GM19455 (cell line): ENCODE measurements at regions not wholly inside any gene's neighbourhood (a gene's known extent, or its start where the extent isn't known, plus 50 kb on each side); places are given as distances from the start of the nearest gene placed in this dataset.
"Not testable (repeated sequence)": the region's sequence is repeated elsewhere in the genome, so short reads cannot be mapped to it uniquely, and the experiment has no call there.

Experiments
- ATAC-seq: cut with Tn5 transposase; IDR thresholded peaks from one replicate; pipeline ENCODE4 v1.9.1; 2021; ENCODE audit not compliant: unreplicated experiment

DNA sequence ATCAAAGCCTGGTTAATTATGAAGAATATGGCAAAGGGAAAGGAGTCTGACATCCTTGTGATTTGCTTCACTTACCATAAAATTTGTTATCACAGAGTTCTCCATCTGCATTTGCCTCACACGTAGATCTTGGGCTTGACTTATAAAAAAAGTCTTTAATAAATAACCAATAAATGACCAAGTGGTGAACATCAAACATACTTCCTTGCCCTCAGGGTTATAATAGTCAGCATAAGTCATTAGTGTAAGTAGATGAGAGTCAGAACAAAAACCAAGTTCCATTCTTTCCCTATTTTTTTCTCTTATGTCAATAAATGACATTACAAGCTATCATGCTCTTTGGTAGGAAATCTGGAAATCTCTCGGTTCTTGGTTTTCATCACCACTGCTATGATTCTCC lies 635.4 kb upstream of the ATXN7L3B start:
- no peak for ATAC-seq

GRCh38 chr12:73906757-73907156 lies 630.9 kb upstream of the ATXN7L3B start:
- ATAC-seq: no peak

GRCh38 chr12:73935817-73936216 lies 601.8 kb upstream of the ATXN7L3B start:
- no peak for ATAC-seq

DNA sequence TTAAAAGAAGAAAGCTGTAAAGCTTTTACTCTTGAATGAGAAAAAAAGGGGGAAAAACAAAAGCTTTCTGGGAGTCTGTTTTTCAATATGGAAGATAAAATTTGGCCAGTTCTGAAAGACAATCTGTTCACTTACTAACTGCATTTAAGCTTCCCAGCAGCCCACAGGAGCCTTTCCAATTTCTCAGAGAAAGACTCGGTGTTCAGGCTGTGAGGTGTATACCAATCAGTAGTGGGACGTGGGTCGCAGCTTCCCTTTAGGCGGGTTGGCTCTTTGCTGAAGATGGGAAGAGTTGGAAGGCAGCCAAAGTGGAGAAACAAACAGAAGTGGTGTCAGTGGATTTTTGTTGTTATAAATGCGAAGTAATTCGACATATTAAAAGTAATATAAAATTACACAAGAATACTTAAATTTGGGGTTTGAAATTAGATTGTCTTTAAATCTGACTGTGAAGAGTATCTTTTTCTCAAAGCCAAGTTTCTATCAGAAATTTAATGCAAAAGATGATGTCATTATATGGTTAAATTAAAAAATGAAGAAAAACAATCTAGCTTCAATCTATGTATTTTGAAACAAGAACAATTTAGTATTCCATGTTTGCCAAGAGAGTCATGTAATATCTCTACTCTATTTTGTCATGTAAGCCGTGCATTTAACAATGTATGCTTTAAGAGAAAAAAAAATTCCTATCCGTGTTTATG lies 590.2 kb upstream of the ATXN7L3B start:
- ATAC-seq: no peak

GRCh38 chr12:73950507-73950906 lies 587.1 kb upstream of the ATXN7L3B start:
- no peak for ATAC-seq

DNA sequence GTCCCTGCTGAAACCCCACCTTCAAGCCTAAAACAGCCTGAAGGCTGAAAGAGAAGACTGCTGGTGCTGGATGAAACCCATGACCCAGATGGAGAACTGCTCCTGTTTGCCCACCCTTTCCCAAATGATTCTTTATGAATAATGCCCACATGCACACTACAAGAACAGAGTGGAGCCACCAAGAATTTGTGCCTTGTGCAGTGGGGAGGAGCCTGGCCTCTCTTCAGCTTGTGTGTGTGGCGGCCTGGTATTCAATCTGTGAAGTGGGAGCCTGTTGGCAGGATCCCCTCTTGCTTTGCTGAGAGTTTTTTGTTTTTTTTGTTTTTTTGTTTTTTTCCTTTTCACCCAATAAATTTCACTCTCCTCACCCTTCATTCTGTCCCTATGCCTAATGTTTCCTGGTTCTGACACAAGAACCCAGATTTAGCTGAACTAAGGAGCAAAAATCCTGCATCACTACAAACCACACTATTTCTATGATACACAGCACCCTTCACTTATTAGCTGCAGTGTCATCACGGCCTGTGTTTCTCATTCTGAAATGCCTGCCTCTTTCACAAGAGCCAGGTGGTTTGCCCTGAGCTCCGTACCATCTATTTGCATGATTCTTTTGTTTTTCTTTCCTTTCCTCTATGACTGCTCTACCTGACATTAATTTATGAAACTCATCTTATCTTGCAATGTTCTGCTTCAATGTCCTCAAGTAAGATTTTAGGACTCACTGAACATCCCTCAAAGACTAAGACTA lies 585.5 kb upstream of the ATXN7L3B start:
- no peak for ATAC-seq

DNA sequence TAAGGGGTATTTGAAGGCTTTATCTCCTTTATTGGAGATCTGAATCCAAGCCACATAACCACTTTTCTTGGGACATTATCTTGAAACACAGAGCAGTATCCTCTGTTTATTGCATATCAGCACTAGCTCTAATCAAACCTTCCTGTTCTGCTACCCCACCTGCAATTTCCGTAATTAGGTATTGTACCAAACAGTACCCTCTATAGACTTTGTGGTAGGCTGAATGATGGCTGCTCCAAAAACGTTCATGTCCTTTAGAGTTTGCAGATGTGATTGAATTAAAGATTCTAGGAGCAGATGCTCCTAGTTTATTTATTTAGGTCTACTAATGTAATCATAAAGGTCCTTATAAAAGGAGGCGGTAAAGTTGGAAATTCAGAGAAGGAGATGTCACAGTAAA lies 573.0 kb upstream of the ATXN7L3B start:
- ATAC-seq: no peak

- ATAC-seq: no peak
These were observed 564.1 kb upstream of the ATXN7L3B start for GRCh38 chr12:73973486-73973885.

DNA sequence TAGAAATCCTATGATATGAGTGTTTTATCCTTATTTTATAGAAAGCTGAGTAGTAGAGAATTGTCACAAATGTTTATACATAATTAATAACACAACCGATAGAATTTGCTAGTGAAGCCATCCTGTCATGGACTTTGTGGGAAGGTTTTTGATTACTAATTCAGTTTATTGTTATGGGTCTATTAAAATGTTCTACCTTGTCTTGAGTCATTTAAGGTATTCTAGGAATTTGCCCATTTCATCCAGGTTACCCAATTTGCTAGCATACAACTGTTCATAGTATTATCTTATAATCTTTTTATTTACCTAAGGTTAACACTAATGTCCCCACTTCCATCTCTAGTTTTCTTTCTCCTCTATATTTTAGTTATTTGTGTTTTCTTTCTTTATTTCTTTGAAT lies 553.1 kb upstream of the ATXN7L3B start:
- ATAC-seq: no peak

GRCh38 chr12:73991138-73991537 lies 546.5 kb upstream of the ATXN7L3B start:
- ATAC-seq: no peak

DNA sequence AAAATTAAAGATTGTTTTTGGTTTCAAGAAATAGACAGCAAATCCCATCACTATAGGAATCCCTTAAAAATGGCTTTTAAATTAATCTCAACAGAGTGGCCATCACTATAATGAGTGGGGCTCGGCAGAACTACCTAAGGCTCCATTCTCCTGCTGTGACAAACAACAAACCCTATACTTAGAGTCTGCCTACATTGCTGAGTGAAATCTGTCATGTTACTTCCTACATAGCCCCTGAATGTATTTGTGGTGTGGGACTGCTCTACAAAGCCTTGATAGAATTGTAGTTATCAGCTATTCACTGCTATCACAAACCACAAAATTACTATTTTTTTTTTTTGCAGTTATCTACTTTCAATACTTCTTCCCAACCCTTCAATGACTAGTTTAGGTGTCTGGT lies 538.7 kb upstream of the ATXN7L3B start:
- no peak for ATAC-seq

GRCh38 chr12:74015118-74015517 lies 522.5 kb upstream of the ATXN7L3B start:
- no peak for ATAC-seq

GRCh38 chr12:74016324-74016723 lies 521.3 kb upstream of the ATXN7L3B start:
- not testable (repeated sequence) for ATAC-seq

DNA sequence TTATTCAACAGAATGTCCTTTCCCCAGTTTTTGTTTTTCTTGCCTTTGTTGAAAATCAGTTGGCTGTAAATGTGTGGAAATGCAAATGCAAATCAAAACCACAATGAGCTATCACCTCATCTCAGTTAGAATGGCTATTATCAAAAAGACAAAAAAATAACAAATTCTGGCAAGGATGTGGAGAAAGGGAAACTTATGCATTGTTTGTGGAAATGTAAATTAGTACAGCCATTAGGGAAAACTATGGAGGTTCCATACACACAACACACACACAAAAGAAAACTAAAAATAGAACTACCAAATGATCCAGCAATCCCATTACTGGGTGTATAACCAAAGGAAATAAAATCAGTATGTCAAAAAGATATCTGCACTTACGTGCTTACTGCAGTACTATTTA lies 518.8 kb upstream of the ATXN7L3B start:
- no peak for ATAC-seq

GRCh38 chr12:74021937-74022336 lies 515.7 kb upstream of the ATXN7L3B start:
- ATAC-seq: peak; percentile 75

- no peak for ATAC-seq
These were observed 506.6 kb upstream of the ATXN7L3B start for GRCh38 chr12:74031045-74031444.

DNA sequence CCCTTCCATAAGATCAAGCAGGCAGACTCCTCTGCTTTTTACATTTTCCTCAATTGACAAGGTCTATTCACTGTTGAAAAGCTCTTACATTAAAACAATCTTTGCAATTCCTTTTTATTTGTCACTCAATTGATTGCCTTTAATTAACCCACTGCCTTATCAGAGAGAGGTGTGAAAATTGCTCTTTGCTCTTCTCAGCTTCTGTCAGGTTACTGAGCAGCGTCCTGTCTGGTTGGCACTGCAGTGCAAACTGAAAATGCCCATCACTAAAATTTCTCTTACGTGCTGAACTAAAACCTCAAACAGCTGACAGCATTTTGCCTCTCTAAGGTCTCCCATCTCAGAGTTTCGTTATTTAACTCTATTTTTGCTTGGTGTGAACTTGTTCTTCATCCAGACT lies 504.1 kb upstream of the ATXN7L3B start:
- no peak for ATAC-seq

- ATAC-seq: not testable (repeated sequence)
These were observed 498.5 kb upstream of the ATXN7L3B start for GRCh38 chr12:74039138-74039537.

GRCh38 chr12:74043343-74043742 lies 494.3 kb upstream of the ATXN7L3B start:
- no peak for ATAC-seq

DNA sequence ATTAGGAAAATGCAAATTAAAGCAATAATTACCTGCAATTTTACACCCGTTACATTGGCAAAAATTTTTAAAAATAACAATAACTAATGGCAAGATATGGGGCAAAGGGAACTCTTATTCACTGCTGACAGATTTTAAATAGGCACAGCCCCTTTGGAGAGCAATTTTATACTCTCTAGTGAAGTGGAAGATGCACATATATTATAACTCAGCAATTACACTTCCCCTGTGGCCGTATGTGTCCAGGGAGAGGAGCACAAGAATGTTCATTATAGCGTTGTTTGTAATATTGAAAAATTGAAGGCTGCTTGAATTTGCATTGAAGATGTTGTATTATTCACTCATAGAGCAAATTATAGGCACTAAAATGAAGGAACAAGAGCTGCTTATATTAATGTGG lies 488.3 kb upstream of the ATXN7L3B start:
- ATAC-seq: no peak

DNA sequence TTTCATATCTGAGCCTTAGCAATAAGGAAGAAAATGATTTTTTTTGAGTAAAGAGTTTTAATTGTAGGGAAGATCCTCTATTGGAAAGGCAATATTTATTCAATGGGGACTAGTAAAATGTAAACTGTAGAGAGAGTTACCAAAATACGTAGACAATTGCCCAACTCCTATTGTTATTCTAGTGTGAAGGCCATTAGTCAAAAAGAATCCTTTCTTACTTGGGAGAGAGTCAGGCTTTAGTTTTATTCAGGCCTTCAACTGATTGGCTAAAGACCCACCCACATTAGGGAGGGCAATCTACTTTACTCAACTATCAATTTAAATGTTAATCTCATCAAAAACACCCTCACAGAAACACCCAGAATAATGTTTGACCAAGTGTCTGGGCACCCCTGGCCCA lies 485.8 kb upstream of the ATXN7L3B start:
- no peak for ATAC-seq

- ATAC-seq: no peak
These were observed 471.2 kb upstream of the ATXN7L3B start for GRCh38 chr12:74066476-74066875.

DNA sequence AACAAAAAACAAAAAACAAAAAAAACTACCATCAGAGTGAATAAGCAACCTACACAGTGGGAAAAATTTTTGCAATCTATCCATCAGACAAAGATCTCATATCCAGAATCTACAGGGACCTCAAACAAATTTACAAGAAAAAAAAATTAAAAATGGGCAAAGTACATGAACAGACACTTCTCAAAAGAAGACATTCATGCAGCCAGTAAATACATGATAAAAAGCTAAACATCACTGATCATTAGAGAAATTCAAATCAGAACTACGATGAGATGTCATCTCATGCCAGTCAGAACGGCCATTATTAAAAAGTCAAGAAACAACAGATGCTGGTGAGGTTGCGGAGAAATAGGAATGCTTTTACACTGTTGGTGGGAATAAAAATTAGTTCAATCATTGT lies 466.5 kb upstream of the ATXN7L3B start:
- ATAC-seq: no peak
